ENCODE measurements at regions not wholly inside any gene's neighbourhood (a gene's known extent, or its start where the extent isn't known, plus 50 kb on each side); places are given as distances from the start of the nearest gene placed in this dataset.

- Histone ChIP-seq H3K4me1 (ENCODE audit: control insufficient read depth in 1 of 2, insufficient read depth in 2 of 2, low read depth in 1 of 2, low read length in 1 of 2) (no peaks in the 10 kb centered on the region), H3K27ac (ENCODE audit: low read depth in 2 of 2, low read length in 1 of 2) (no peak overlapping the region), H4K20me1 (ENCODE audit: insufficient read depth) (no peaks in the 10 kb centered on the region), H3K79me2 (ENCODE audit: insufficient read depth) (no peaks in the 10 kb centered on the region), H3K9me3 (no peaks in the 10 kb centered on the region), H3K36me3 (replicated peaks in 1 of 2; ENCODE audit: control insufficient read depth in 1 of 2, insufficient read depth in 2 of 2, low read length in 1 of 2) (no peaks in the 10 kb centered on the region), H3K27me3 (ENCODE audit: insufficient read depth) (no peaks in the 10 kb centered on the region), H3K9ac (no peak overlapping the region), H2AFZ (ENCODE audit: low read depth) (no peak overlapping the region), H3F3A (replicated peaks; ENCODE audit: insufficient read depth) (no peaks in the 10 kb centered on the region), H3K4me3 (ENCODE audit: low read depth in 2 of 2, low read length in 1 of 2) (no peak overlapping the region), H3K4me2 (no peak overlapping the region), H3K9me2 (no peaks in the 10 kb centered on the region)
- 11% methylated on average over 1 of the region's 1 CpG for WGBS (ENCODE audit: low lambda C conversion rate)
- TF ChIP-seq RXRA (IDR thresholded peaks at IDR 0.05; ENCODE audit: borderline replicate concordance, low read depth) (no peak), POLR2AphosphoS5 (IDR thresholded peaks at IDR 0.05; ENCODE audit: low read depth, low read length) (no peak), TAF1 (IDR thresholded peaks at IDR 0.05; ENCODE audit: borderline replicate concordance, low read depth, low read length) (no peak), REST (IDR thresholded peaks at IDR 0.05; ENCODE audit: low read depth, low read length) (no peak), GABPA (IDR thresholded peaks at IDR 0.05; ENCODE audit: low read depth) (no peak), ZBTB33 (IDR thresholded peaks at IDR 0.05; ENCODE audit: borderline replicate concordance, low read depth) (no peak), EP300 (IDR thresholded peaks at IDR 0.05; ENCODE audit: borderline replicate concordance in 1 of 2, low read depth in 1 of 2, low read length in 1 of 2) (no peak), USF1 (IDR thresholded peaks at IDR 0.05; ENCODE audit: borderline replicate concordance, low read depth) (no peak), GATA2 (CRISPR knock-in tag; IDR thresholded peaks at IDR 0.05) (no peak), RCOR1 (IDR thresholded peaks at IDR 0.05; ENCODE audit: low read length) (no peak), EZH2phosphoT487 (IDR thresholded peaks at IDR 0.05; ENCODE audit: borderline replicate concordance, low read depth) (no peak), JUND (IDR thresholded peaks at IDR 0.05) (no peak), SIN3A (IDR thresholded peaks at IDR 0.05; ENCODE audit: borderline replicate concordance, low read depth, low read length) (no peak), PBX3 (IDR thresholded peaks at IDR 0.05) (no peak), ELF1 (IDR thresholded peaks at IDR 0.05) (no peak), NFIC (IDR thresholded peaks at IDR 0.05; ENCODE audit: borderline replicate concordance) (no peak), FOXJ3 (CRISPR knock-in tag; IDR thresholded peaks at IDR 0.05) (no peak), TCF12 (IDR thresholded peaks at IDR 0.05) (no peak), USF2 (IDR thresholded peaks at IDR 0.05; ENCODE audit: borderline replicate concordance, low read depth, low read length) (no peak), CHD2 (IDR thresholded peaks at IDR 0.05; ENCODE audit: low read length, partially characterized antibody) (no peak)
- CTCF ChIA-PET = no interaction called here
- DNase-seq = no peak
- POLR2A ChIA-PET = no interaction called here
These were observed 140.9 kb upstream of the CHORDC1 start for GRCh38 chr11:90363739-90364138.

Data from SK-N-SH (cell line).